Urinary bladder (tissue), 3 donors: ENCODE measurements at regions not wholly inside any gene's neighbourhood (a gene's known extent, or its start where the extent isn't known, plus 50 kb on each side); places are given as distances from the start of the nearest gene placed in this dataset.
A peak's percentile ranks its signal among the peaks of the same experiment; 100 is the strongest.

Source experiments
- DNase-seq: peaks from one replicate; pipeline ENCODE4 v3.0.0-alpha.2; 2015; ENCODE audit errors: extremely low spot score
- H3K27ac ChIP-seq: one replicate; pipeline ENCODE4 v1.5.1; 2013; ENCODE audit warnings: low read depth, mild to moderate bottlenecking, moderate library complexity
- H3K36me3 ChIP-seq: one replicate; pipeline ENCODE4 v1.6.1; 2013; ENCODE audit warnings: mild to moderate bottlenecking, moderate library complexity; ENCODE audit not compliant: insufficient read depth
- H3K4me1 ChIP-seq: one replicate; pipeline ENCODE4 v1.6.1; 2013; ENCODE audit warnings: mild to moderate bottlenecking, moderate library complexity; ENCODE audit not compliant: insufficient read depth
- H3K4me3 ChIP-seq: one replicate; pipeline ENCODE4 v1.5.1; 2013; ENCODE audit warnings: low read depth, low read length
- WGBS: extraction: QIAGEN DNeasy Blood & Tissue Kit; methylation state at CpG from one replicate; pipeline ENCODE4 v1.1.7; 2013; 5-methylcytosine and 5-hydroxymethylcytosine counted together
- donor health status: healthy with polysubstance abuse.
- donor health status: healthy.

- no peaks in the 10 kb centered on the region for H3K36me3 ChIP-seq
- no peak for DNase-seq
- no peak overlapping the region for H3K4me3 ChIP-seq
- H3K27ac ChIP-seq: no peak overlapping the region
- H3K4me1 ChIP-seq: no peaks in the 10 kb centered on the region
- 81% methylated on average over 2 of the region's 2 CpGs for WGBS
These were observed 169.9 kb downstream of the DYRK2 start for GRCh38 chr12:67818459-67818903.

GRCh38 chr12:67819902-67820301 is 169.3 kb upstream of the IFNG-AS1 start:
- H3K4me3 ChIP-seq: no peak overlapping the region
- H3K4me1 ChIP-seq: no peaks in the 10 kb centered on the region
- H3K36me3 ChIP-seq: no peaks in the 10 kb centered on the region
- no peak for DNase-seq
- H3K27ac ChIP-seq: no peak overlapping the region
- WGBS: 86% methylated on average over 2 of the region's 2 CpGs

- no peak overlapping the region for H3K27ac ChIP-seq
- H3K4me3 ChIP-seq: no peak overlapping the region
- DNase-seq: no peak
- H3K4me1 ChIP-seq: no peaks in the 10 kb centered on the region
- 76% methylated on average over 7 of the region's 7 CpGs for WGBS
- no peaks in the 10 kb centered on the region for H3K36me3 ChIP-seq
These were observed 168.6 kb upstream of the IFNG-AS1 start for GRCh38 chr12:67820694-67821093.

- no peak for DNase-seq
- Histone ChIP-seq H3K4me1 (no peaks in the 10 kb centered on the region), H3K4me3 (no peak overlapping the region), H3K27ac (no peak overlapping the region), H3K36me3 (no peaks in the 10 kb centered on the region)
- 91% methylated on average over 1 of the region's 1 CpG for WGBS
These were observed 166.4 kb upstream of the IFNG-AS1 start for GRCh38 chr12:67822826-67823225.

- 39% methylated on average over 2 of the region's 2 CpGs for WGBS
- no peak for DNase-seq
These were observed 163.1 kb upstream of the IFNG-AS1 start for GRCh38 chr12:67826148-67826547.

GRCh38 chr12:67826946-67827720 is 162.1 kb upstream of the IFNG-AS1 start:
- Histone ChIP-seq H3K36me3 (no peaks in the 10 kb centered on the region), H3K27ac (peak overlapping the region; percentile 48), H3K4me3 (peak overlapping the region; percentile 51), H3K4me1 (no peaks in the 10 kb centered on the region)
- 46% methylated on average over 5 of the region's 5 CpGs for WGBS
- DNase-seq: no peak

More at GRCh38 chr12:67826148-67826547, 163.1 kb upstream of the IFNG-AS1 start:
- H3K36me3 ChIP-seq: no peaks in the 10 kb centered on the region
- no peak overlapping the region for H3K4me3 ChIP-seq
- no peaks in the 10 kb centered on the region for H3K4me1 ChIP-seq
- H3K27ac ChIP-seq: no peak overlapping the region

- Histone ChIP-seq H3K4me1 (no peaks in the 10 kb centered on the region), H3K27ac (peak overlapping the region; percentile 48), H3K36me3 (no peaks in the 10 kb centered on the region), H3K4me3 (peak overlapping the region; percentile 51)
- no peak for DNase-seq
- WGBS: 14% methylated on average over 7 of the region's 7 CpGs
These were observed 161.3 kb upstream of the IFNG-AS1 start for GRCh38 chr12:67827820-67828383.

- H3K4me3 ChIP-seq: no peak overlapping the region
- no peak overlapping the region for H3K27ac ChIP-seq
- no peak for DNase-seq
- no peaks in the 10 kb centered on the region for H3K4me1 ChIP-seq
- WGBS: 94% methylated on average over 4 of the region's 4 CpGs
- no peaks in the 10 kb centered on the region for H3K36me3 ChIP-seq
These were observed 159.4 kb upstream of the IFNG-AS1 start for GRCh38 chr12:67829896-67830295.

- no peak for DNase-seq
- Histone ChIP-seq H3K4me3 (no peak overlapping the region), H3K27ac (no peak overlapping the region), H3K36me3 (no peaks in the 10 kb centered on the region), H3K4me1 (no peaks in the 10 kb centered on the region)
- 98% methylated on average over 2 of the region's 2 CpGs for WGBS
These were observed 157.1 kb upstream of the IFNG-AS1 start for GRCh38 chr12:67832155-67832554.

GRCh38 chr12:67833602-67834001 is 155.6 kb upstream of the IFNG-AS1 start:
- 86% methylated on average over 5 of the region's 5 CpGs for WGBS
- no peak for DNase-seq

GRCh38 chr12:67837876-67838275 is 151.4 kb upstream of the IFNG-AS1 start:
- H3K4me1 ChIP-seq: no peaks in the 10 kb centered on the region
- no peaks in the 10 kb centered on the region for H3K36me3 ChIP-seq
- no peak overlapping the region for H3K27ac ChIP-seq
- WGBS: 48% methylated on average over 1 of the region's 1 CpG
- DNase-seq: no peak
- no peak overlapping the region for H3K4me3 ChIP-seq

More at GRCh38 chr12:67833602-67834001, 155.6 kb upstream of the IFNG-AS1 start:
- H3K36me3 ChIP-seq: no peaks in the 10 kb centered on the region
- H3K4me3 ChIP-seq: no peak overlapping the region
- no peak overlapping the region for H3K27ac ChIP-seq
- no peaks in the 10 kb centered on the region for H3K4me1 ChIP-seq

- no peak overlapping the region for H3K27ac ChIP-seq
- no peak for DNase-seq
- no peaks in the 10 kb centered on the region for H3K36me3 ChIP-seq
- 78% methylated on average over 2 of the region's 2 CpGs for WGBS
- H3K4me3 ChIP-seq: no peak overlapping the region
- H3K4me1 ChIP-seq: no peaks in the 10 kb centered on the region
These were observed 147.1 kb upstream of the IFNG-AS1 start for GRCh38 chr12:67842124-67842523.

- 85% methylated on average over 3 of the region's 3 CpGs for WGBS
- Histone ChIP-seq H3K36me3 (no peaks in the 10 kb centered on the region), H3K27ac (no peak overlapping the region), H3K4me1 (no peaks in the 10 kb centered on the region), H3K4me3 (no peak overlapping the region)
- DNase-seq: no peak
These were observed 146.0 kb upstream of the IFNG-AS1 start for GRCh38 chr12:67843257-67843656.

- 64% methylated on average over 2 of the region's 2 CpGs for WGBS
- DNase-seq: no peak
- no peak overlapping the region for H3K27ac ChIP-seq
- H3K4me3 ChIP-seq: no peak overlapping the region
- no peaks in the 10 kb centered on the region for H3K36me3 ChIP-seq
- H3K4me1 ChIP-seq: peaks cover 2% of the 10 kb centered on the region
These were observed 136.5 kb upstream of the IFNG-AS1 start for GRCh38 chr12:67852701-67853100.
